ENCODE measurements at regions not wholly inside any gene's neighbourhood (a gene's known extent, or its start where the extent isn't known, plus 50 kb on each side); places are given as distances from the start of the nearest gene placed in this dataset.
"Not testable (repeated sequence)": the region's sequence is repeated elsewhere in the genome, so short reads cannot be mapped to it uniquely, and the experiment has no call there.

- no peak for DNase-seq
These were observed 1134.8 kb downstream of the NSUN3 start for GRCh38 chr3:95197661-95198060.

GRCh38 chr3:95200384-95200783 is 1137.5 kb downstream of the NSUN3 start:
- DNase-seq: no peak

GRCh38 chr3:95210878-95211277 is 1148.0 kb downstream of the NSUN3 start:
- DNase-seq: no peak

GRCh38 chr3:95212117-95212516 is 1149.3 kb downstream of the NSUN3 start:
- DNase-seq: no peak

GRCh38 chr3:95215437-95215957 is 1152.6 kb downstream of the NSUN3 start:
- no peak for DNase-seq

- no peak for DNase-seq
These were observed 1154.8 kb downstream of the NSUN3 start for GRCh38 chr3:95217661-95218060.

GRCh38 chr3:95218484-95218883 is 1155.6 kb downstream of the NSUN3 start:
- DNase-seq: no peak

GRCh38 chr3:95226437-95226836 is 1163.6 kb downstream of the NSUN3 start:
- no peak for DNase-seq

- DNase-seq: no peak
These were observed 1164.2 kb downstream of the NSUN3 start for GRCh38 chr3:95227092-95227491.

- no peak for DNase-seq
These were observed 1165.6 kb downstream of the NSUN3 start for GRCh38 chr3:95228416-95228815.

- no peak for DNase-seq
These were observed 1173.1 kb downstream of the NSUN3 start for GRCh38 chr3:95235916-95236315.

GRCh38 chr3:95237783-95238182 is 1174.9 kb downstream of the NSUN3 start:
- DNase-seq: no peak

- DNase-seq: no peak
These were observed 1177.5 kb downstream of the NSUN3 start for GRCh38 chr3:95240395-95240794.

- DNase-seq: not testable (repeated sequence)
These were observed 1178.4 kb downstream of the NSUN3 start for GRCh38 chr3:95241256-95241655.

GRCh38 chr3:95246413-95246812 is 1183.6 kb downstream of the NSUN3 start:
- DNase-seq: no peak

- DNase-seq: no peak
These were observed 1191.2 kb downstream of the NSUN3 start for GRCh38 chr3:95254061-95254460.

- DNase-seq: no peak
These were observed 1191.9 kb downstream of the NSUN3 start for GRCh38 chr3:95254758-95255157.

- DNase-seq: no peak
These were observed 1202.3 kb downstream of the NSUN3 start for GRCh38 chr3:95265129-95265528.

GRCh38 chr3:95271395-95271794 is 1208.5 kb downstream of the NSUN3 start:
- DNase-seq: no peak

- no peak for DNase-seq
These were observed 1209.3 kb downstream of the NSUN3 start for GRCh38 chr3:95272166-95272565.

GRCh38 chr3:95272781-95273180 is 1209.9 kb downstream of the NSUN3 start:
- no peak for DNase-seq

GRCh38 chr3:95277613-95278012 is 1214.8 kb downstream of the NSUN3 start:
- no peak for DNase-seq

GRCh38 chr3:95280711-95281352 is 1218.0 kb downstream of the NSUN3 start:
- DNase-seq: no peak

- DNase-seq: no peak
These were observed 1226.4 kb downstream of the NSUN3 start for GRCh38 chr3:95289295-95289694.

- DNase-seq: no peak
These were observed 1234.7 kb downstream of the NSUN3 start for GRCh38 chr3:95297581-95297980.

Measured in T-helper 1 cell (primary cell).